ENCODE measurements at regions not wholly inside any gene's neighbourhood (a gene's known extent, or its start where the extent isn't known, plus 50 kb on each side); places are given as distances from the start of the nearest gene placed in this dataset.

DNA sequence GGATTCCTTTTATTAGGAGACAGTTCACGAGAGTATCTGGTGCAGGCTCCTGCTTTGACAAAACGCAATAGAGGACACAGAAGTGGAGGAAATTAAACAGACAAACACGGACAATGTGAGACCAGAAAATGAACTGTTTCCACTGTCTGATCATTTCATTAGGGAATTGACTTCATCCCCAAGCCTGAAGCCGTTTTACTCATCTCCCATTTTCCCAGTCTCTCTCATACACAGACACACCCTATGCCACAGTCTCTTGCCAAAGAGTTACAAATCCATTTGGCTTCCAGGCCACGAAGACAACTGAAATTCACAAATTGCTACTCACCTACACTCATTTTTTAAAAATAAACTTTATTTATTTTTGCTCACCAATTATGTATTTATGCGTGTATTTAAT, 1087.8 kb upstream of the TMEM132C start:
- Histone ChIP-seq H3K4me2 (ENCODE audit: low read length) (no peak overlapping the region), H3K36me3 (ENCODE audit: insufficient read depth, low read length) (no peaks in the 10 kb centered on the region), H3K79me2 (replicated peaks; ENCODE audit: insufficient read depth, low read length) (no peaks in the 10 kb centered on the region), H3F3A (ENCODE audit: insufficient read depth, low read length, poor library complexity, severe bottlenecking) (no peaks in the 10 kb centered on the region), H3K27ac (ENCODE audit: low read length) (no peak overlapping the region), H3K9me3 (ENCODE audit: low read length) (no peaks in the 10 kb centered on the region), H3K9ac (ENCODE audit: low read length) (no peak overlapping the region), H3K4me3 (ENCODE audit: low read length) (no peak overlapping the region), H3K27me3 (ENCODE audit: insufficient read depth, low read depth, low read length) (no peaks in the 10 kb centered on the region), H2AFZ (ENCODE audit: low read depth, low read length) (no peak overlapping the region), H4K20me1 (ENCODE audit: insufficient read depth) (no peaks in the 10 kb centered on the region), H3K9me2 (ENCODE audit: insufficient read depth, low read length) (no peaks in the 10 kb centered on the region)
- TF ChIP-seq MXI1 (conservative IDR thresholded peaks at IDR 0.05; ENCODE audit: poor library complexity, severe bottlenecking) (no peak), RAD21 (conservative IDR thresholded peaks at IDR 0.05) (no peak), TAF1 (IDR thresholded peaks at IDR 0.05; ENCODE audit: low read depth) (no peak), EZH2 (IDR thresholded peaks at IDR 0.05; ENCODE audit: borderline replicate concordance, insufficient read depth, low read length, poor library complexity, severe bottlenecking) (no peak), EP300 (conservative IDR thresholded peaks at IDR 0.05; ENCODE audit: poor library complexity, severe bottlenecking) (no peak), SMC3 (conservative IDR thresholded peaks at IDR 0.05; ENCODE audit: poor library complexity) (no peak), POLR2AphosphoS5 (IDR thresholded peaks at IDR 0.05) (no peak)
- TF ChIP-seq, protein P1, sequence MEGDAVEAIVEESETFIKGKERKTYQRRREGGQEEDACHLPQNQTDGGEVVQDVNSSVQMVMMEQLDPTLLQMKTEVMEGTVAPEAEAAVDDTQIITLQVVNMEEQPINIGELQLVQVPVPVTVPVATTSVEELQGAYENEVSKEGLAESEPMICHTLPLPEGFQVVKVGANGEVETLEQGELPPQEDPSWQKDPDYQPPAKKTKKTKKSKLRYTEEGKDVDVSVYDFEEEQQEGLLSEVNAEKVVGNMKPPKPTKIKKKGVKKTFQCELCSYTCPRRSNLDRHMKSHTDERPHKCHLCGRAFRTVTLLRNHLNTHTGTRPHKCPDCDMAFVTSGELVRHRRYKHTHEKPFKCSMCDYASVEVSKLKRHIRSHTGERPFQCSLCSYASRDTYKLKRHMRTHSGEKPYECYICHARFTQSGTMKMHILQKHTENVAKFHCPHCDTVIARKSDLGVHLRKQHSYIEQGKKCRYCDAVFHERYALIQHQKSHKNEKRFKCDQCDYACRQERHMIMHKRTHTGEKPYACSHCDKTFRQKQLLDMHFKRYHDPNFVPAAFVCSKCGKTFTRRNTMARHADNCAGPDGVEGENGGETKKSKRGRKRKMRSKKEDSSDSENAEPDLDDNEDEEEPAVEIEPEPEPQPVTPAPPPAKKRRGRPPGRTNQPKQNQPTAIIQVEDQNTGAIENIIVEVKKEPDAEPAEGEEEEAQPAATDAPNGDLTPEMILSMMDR (IDR thresholded peaks at IDR 0.05; ENCODE audit: poor library complexity, severe bottlenecking) = no peak
- TF ChIP-seq, protein P2, sequence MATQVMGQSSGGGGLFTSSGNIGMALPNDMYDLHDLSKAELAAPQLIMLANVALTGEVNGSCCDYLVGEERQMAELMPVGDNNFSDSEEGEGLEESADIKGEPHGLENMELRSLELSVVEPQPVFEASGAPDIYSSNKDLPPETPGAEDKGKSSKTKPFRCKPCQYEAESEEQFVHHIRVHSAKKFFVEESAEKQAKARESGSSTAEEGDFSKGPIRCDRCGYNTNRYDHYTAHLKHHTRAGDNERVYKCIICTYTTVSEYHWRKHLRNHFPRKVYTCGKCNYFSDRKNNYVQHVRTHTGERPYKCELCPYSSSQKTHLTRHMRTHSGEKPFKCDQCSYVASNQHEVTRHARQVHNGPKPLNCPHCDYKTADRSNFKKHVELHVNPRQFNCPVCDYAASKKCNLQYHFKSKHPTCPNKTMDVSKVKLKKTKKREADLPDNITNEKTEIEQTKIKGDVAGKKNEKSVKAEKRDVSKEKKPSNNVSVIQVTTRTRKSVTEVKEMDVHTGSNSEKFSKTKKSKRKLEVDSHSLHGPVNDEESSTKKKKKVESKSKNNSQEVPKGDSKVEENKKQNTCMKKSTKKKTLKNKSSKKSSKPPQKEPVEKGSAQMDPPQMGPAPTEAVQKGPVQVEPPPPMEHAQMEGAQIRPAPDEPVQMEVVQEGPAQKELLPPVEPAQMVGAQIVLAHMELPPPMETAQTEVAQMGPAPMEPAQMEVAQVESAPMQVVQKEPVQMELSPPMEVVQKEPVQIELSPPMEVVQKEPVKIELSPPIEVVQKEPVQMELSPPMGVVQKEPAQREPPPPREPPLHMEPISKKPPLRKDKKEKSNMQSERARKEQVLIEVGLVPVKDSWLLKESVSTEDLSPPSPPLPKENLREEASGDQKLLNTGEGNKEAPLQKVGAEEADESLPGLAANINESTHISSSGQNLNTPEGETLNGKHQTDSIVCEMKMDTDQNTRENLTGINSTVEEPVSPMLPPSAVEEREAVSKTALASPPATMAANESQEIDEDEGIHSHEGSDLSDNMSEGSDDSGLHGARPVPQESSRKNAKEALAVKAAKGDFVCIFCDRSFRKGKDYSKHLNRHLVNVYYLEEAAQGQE (IDR thresholded peaks at IDR 0.05; ENCODE audit: borderline replicate concordance) = no peak

DNA sequence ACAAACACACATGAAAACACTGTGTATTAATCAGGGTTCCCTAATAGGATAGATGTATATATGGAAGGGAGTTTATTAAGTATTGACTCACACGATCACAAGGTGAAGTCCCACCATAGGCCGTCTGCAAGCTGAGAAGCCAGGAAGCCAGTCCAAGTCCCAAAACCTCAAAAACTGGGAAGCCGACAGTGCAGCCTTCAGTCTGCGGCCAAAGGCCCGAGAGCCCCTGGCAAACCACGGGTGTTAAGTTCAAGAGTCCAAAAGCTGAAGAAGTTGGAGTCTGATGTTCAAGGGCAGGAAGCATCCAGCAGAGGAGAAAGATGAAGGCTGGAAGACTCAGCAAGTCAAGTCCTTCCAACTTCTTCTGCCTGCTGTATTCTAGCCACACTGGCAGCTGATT, 1085.0 kb upstream of the TMEM132C start:
- Histone ChIP-seq H3K9ac (ENCODE audit: low read length) (no peak overlapping the region), H3K27ac (ENCODE audit: low read length) (no peak overlapping the region), H3F3A (ENCODE audit: insufficient read depth, low read length, poor library complexity, severe bottlenecking) (no peaks in the 10 kb centered on the region), H3K4me3 (ENCODE audit: low read length) (no peak overlapping the region), H3K9me2 (ENCODE audit: insufficient read depth, low read length) (no peaks in the 10 kb centered on the region), H2AFZ (ENCODE audit: low read depth, low read length) (no peak overlapping the region), H3K36me3 (ENCODE audit: insufficient read depth, low read length) (no peaks in the 10 kb centered on the region), H4K20me1 (ENCODE audit: insufficient read depth) (no peaks in the 10 kb centered on the region), H3K27me3 (ENCODE audit: insufficient read depth, low read depth, low read length) (no peaks in the 10 kb centered on the region), H3K4me2 (ENCODE audit: low read length) (no peak overlapping the region), H3K79me2 (replicated peaks; ENCODE audit: insufficient read depth, low read length) (no peaks in the 10 kb centered on the region), H3K9me3 (ENCODE audit: low read length) (no peaks in the 10 kb centered on the region)
- TF ChIP-seq RAD21 (conservative IDR thresholded peaks at IDR 0.05) = no peak
- TF ChIP-seq, protein P2 (IDR thresholded peaks at IDR 0.05; ENCODE audit: borderline replicate concordance) = no peak
- no peak for TF ChIP-seq MXI1 (conservative IDR thresholded peaks at IDR 0.05; ENCODE audit: poor library complexity, severe bottlenecking)
- TF ChIP-seq, protein P1 (IDR thresholded peaks at IDR 0.05; ENCODE audit: poor library complexity, severe bottlenecking) = no peak
- TF ChIP-seq TAF1 (IDR thresholded peaks at IDR 0.05; ENCODE audit: low read depth) = no peak
- TF ChIP-seq SMC3 (conservative IDR thresholded peaks at IDR 0.05; ENCODE audit: poor library complexity) = no peak
- no peak for TF ChIP-seq EP300 (conservative IDR thresholded peaks at IDR 0.05; ENCODE audit: poor library complexity, severe bottlenecking)
- TF ChIP-seq EZH2 (IDR thresholded peaks at IDR 0.05; ENCODE audit: borderline replicate concordance, insufficient read depth, low read length, poor library complexity, severe bottlenecking) = no peak
- TF ChIP-seq POLR2AphosphoS5 (IDR thresholded peaks at IDR 0.05) = no peak
